Stimulated activated CD4-positive, alpha-beta T cell treated with anti-CD3 and anti-CD28 coated beads, TNF-alpha, amount 100 ng/mL, for 48 hours (primary cell): ENCODE measurements at regions not wholly inside any gene's neighbourhood (a gene's known extent, or its start where the extent isn't known, plus 50 kb on each side); places are given as distances from the start of the nearest gene placed in this dataset.
"Not testable (repeated sequence)": the region's sequence is repeated elsewhere in the genome, so short reads cannot be mapped to it uniquely, and the experiment has no call there.

Source experiments
- DNase-seq, 3 donors: peaks; one replicate each; pipeline ENCODE4 v3.0.0-alpha.2; 2020; ENCODE audit warnings: low read depth in 3 of 3

DNA sequence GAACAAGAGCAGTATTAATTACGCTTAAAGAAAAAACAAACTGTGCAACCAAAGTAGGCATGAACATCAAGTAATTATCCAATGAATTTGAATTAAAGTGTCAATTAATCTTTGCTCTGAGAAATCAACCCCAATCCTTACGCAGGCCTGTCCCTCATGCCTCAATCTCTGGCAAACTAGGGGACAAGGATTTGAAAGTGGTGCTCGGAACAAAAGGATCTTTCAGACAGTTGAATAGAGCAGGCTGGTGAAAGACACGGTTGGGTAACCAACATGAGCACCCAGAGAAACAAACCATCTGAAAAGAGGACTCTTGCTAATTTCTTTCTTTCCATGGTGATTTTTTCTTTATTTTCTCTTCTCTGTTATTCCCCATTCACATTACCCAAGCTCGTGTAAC is 203.5 kb upstream of the PHF14 start:
- no peak for DNase-seq

- DNase-seq: no peak
Observed at GRCh38 chr7:10773430-10773829, 200.2 kb upstream of the PHF14 start.

DNA sequence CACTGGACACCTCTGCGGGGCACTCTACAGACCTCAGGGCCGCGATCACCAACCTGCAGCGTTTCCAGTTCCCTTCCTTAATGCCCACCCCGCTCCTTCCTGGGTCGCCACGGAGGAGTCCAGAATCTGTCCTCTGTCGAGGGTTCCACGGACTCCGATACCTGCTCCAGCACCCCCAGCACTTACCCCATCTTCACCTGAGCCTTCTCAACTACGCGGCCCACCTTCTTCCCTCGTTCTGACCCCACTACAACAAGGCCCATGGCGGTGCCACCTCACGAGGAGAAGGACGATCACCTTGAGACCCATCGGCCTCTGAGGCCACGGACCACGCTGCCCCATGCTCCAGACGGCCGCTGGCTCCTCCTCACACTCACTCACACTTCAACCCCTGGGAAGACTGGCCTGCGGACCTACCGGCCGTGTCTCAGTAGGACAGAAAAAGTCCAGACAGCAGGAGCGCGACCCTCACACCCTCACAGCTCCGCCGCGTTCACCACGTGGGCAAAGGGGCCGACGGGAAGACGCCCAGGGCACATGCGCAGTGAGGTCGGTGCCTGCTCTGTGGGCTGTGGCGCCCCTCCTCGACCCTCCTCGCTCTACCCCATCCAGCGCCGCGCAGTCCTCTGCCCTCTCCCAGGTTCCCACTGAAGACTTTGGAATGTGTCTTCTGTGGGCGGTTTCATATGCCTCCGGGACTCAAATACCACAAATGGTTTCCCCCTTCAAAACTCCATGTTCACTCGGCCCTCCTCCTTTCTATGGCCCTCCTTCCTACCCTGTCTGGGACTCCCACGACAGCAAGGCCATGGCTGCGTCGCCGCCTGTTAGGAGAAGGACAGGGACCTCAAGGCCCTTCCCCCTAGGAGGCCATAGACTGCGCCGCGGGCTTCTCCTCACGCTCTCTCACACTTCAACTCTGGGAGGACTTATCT is 193.9 kb upstream of the PHF14 start:
- no peak for DNase-seq

- DNase-seq: no peak
Observed at GRCh38 chr7:10780400-10780747, 193.3 kb upstream of the PHF14 start.

- DNase-seq: not testable (repeated sequence)
Observed at GRCh38 chr7:10786976-10787375, 186.7 kb upstream of the PHF14 start.

- DNase-seq: no peak
Observed at GRCh38 chr7:10789170-10789569, 184.5 kb upstream of the PHF14 start.

GRCh38 chr7:10790910-10791309 is 182.8 kb upstream of the PHF14 start:
- DNase-seq: no peak

- no peak for DNase-seq
Observed at GRCh38 chr7:10793995-10794775, 179.5 kb upstream of the PHF14 start.

GRCh38 chr7:10797157-10797556 is 176.5 kb upstream of the PHF14 start:
- DNase-seq: no peak

DNA sequence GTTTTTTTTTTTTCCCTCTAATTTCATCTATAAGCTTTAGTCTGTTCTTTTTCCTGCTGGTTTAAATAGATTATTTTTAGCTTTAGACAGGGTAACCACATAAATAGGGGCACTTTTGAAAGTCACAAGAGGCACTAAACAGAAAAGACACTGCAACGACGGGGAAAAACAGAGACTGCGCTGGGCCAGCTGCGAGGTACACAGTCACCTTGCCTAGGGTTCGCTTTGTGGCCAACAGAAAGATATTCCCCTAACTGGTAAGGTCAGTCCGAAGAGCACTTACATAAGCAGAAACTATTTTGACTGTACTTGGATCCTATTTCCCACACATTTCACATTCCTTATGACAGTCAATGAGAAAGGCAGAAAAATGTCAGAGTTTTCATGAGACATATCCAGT is 175.6 kb upstream of the PHF14 start:
- DNase-seq: no peak

GRCh38 chr7:10799475-10799874 is 174.2 kb upstream of the PHF14 start:
- no peak for DNase-seq

- DNase-seq: no peak
Observed at GRCh38 chr7:10802011-10802410, 171.7 kb upstream of the PHF14 start.

- no peak for DNase-seq
Observed at GRCh38 chr7:10802526-10802925, 171.1 kb upstream of the PHF14 start.

DNA sequence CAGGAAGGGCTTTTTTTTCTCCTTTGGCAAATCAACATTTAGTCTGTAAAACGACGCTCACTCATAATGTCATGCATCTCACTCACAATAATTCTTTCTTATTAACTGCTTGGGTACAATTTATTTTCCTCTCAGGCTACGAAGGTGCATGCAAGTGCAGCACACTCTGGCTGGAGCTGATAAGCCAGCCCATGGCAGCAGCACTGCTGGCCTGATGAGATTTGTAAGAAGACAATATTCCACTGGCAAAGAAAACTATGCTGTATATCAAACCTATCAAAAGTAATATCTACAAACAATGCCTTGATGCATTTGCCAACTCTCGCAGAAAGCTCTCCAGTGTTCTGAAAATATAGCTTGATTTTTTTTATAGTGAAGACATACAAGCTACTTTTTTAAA is 170.0 kb upstream of the PHF14 start:
- DNase-seq: no peak

- DNase-seq: no peak
Observed at GRCh38 chr7:10804770-10805169, 168.9 kb upstream of the PHF14 start.

DNA sequence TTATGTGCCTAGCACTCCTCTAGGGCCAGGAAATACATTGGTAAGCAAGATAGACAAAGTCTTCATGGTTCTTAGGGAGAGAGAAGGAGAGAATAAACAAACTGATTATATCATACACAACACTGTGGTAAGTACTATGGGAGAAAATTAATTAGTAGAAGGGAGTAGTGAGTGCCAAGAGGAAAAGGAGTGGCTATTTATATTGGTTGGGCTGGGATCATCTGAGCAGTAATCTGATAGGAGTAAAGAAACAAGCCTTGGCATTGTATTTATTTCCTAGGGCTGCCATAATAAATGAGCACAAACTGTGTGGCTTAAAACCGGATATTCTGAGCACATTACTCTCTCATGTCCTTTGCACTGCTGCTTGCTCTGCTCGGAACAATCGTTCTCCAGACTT is 158.1 kb upstream of the PHF14 start:
- DNase-seq: no peak

- DNase-seq: no peak
Observed at GRCh38 chr7:10821156-10821555, 152.5 kb upstream of the PHF14 start.

GRCh38 chr7:10824154-10824553 is 149.5 kb upstream of the PHF14 start:
- no peak for DNase-seq

- no peak for DNase-seq
Observed at GRCh38 chr7:10838228-10838627, 135.4 kb upstream of the PHF14 start.

GRCh38 chr7:10845225-10845624 is 128.4 kb upstream of the PHF14 start:
- DNase-seq: no peak

DNA sequence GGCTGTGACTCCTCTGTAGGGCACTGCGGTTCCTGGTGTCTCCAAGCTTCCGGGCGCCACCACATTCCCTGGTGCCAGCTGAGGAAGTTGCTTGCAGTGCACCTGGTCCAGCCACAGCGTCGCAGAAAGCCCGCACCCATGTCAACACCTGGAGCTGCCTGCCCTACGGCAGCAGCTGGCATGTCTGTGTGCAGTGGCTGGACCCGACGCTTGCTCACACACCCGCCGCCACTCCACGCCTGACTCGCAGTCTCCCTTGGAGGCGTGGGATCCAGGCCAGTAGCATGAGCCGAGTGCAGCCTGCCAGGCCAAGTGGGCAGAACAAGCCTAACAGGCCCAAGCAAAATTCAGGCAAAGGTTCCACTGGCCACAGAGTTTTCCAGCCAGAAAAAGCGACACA is 118.1 kb upstream of the PHF14 start:
- no peak for DNase-seq

GRCh38 chr7:10860516-10860915 is 113.2 kb upstream of the PHF14 start:
- DNase-seq: no peak

GRCh38 chr7:10863476-10863875 is 110.2 kb upstream of the PHF14 start:
- DNase-seq: no peak
